HG02759 (cell line): ENCODE measurements at regions not wholly inside any gene's neighbourhood (a gene's known extent, or its start where the extent isn't known, plus 50 kb on each side); places are given as distances from the start of the nearest gene placed in this dataset.

Experiments
- ATAC-seq: cut with Tn5 transposase; IDR thresholded peaks from one replicate; pipeline ENCODE4 v1.9.1; 2021; ENCODE audit warnings: mild to moderate bottlenecking, moderate library complexity; ENCODE audit not compliant: unreplicated experiment

GRCh38 chr1:232452117-232452516, 177.8 kb downstream of the SIPA1L2 start:
- no peak for ATAC-seq

GRCh38 chr1:232451506-232451905, 178.4 kb downstream of the SIPA1L2 start:
- ATAC-seq: no peak

GRCh38 chr1:232450615-232451014, 179.3 kb downstream of the SIPA1L2 start:
- no peak for ATAC-seq

- no peak for ATAC-seq
Observed at GRCh38 chr1:232447125-232447524, 182.8 kb downstream of the SIPA1L2 start.

- ATAC-seq: no peak
Observed at GRCh38 chr1:232445361-232446106, 184.4 kb downstream of the SIPA1L2 start.

- ATAC-seq: no peak
Observed at GRCh38 chr1:232443372-232443771, 186.6 kb downstream of the SIPA1L2 start.

GRCh38 chr1:232441036-232441411, 188.9 kb downstream of the SIPA1L2 start:
- ATAC-seq: no peak

GRCh38 chr1:232440325-232441035, 189.5 kb downstream of the SIPA1L2 start:
- ATAC-seq: no peak

GRCh38 chr1:232439011-232439410, 190.9 kb downstream of the SIPA1L2 start:
- no peak for ATAC-seq

- ATAC-seq: no peak
Observed at GRCh38 chr1:232438476-232438875, 191.5 kb downstream of the SIPA1L2 start.

- ATAC-seq: no peak
Observed at GRCh38 chr1:232437510-232437909, 192.4 kb downstream of the SIPA1L2 start.

- ATAC-seq: no peak
Observed at GRCh38 chr1:232435729-232436128, 194.2 kb downstream of the SIPA1L2 start.

GRCh38 chr1:232432313-232432712, 197.6 kb downstream of the SIPA1L2 start:
- no peak for ATAC-seq

- ATAC-seq: no peak
Observed at GRCh38 chr1:232431748-232432147, 198.2 kb downstream of the SIPA1L2 start.

- ATAC-seq: no peak
Observed at GRCh38 chr1:232431326-232431725, 198.6 kb downstream of the SIPA1L2 start.

GRCh38 chr1:232430467-232430866, 199.5 kb downstream of the SIPA1L2 start:
- no peak for ATAC-seq

- no peak for ATAC-seq
Observed at GRCh38 chr1:232428786-232429530, 201.0 kb downstream of the SIPA1L2 start.

- no peak for ATAC-seq
Observed at GRCh38 chr1:232428036-232428645, 201.8 kb downstream of the SIPA1L2 start.

- no peak for ATAC-seq
Observed at GRCh38 chr1:232426801-232427200, 203.1 kb downstream of the SIPA1L2 start.

GRCh38 chr1:232425421-232425820, 204.5 kb downstream of the SIPA1L2 start:
- no peak for ATAC-seq

- no peak for ATAC-seq
Observed at GRCh38 chr1:232423591-232423990, 206.3 kb downstream of the SIPA1L2 start.
